ENCODE measurements at regions not wholly inside any gene's neighbourhood (a gene's known extent, or its start where the extent isn't known, plus 50 kb on each side); places are given as distances from the start of the nearest gene placed in this dataset.

DNA sequence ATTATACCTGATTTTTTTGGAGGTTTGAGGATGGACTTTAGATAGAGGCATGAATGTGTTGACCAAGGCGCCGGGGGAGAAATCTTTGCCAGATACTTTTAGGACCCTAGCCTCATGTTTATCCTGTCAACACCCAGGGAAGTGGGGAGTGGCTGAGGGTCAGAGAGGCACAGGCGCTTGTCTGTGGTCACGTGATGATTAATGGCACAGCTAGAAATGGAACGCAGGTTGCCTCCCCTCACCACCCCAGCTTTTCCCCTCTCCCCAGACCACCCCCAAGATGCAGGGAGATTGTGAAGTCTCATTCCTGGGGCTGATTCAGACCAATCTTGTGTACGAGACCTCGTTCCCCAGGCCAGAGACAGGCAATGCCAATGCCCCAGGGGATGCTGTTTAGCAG lies 218.4 kb upstream of the LINGO1 start:
- POLR2A ChIA-PET: no interaction called here
- DNase-seq: no peak
- Mint-ChIP-seq H3K27ac (no peak overlapping the region), H3K36me3 (ENCODE audit: low read depth) (no peaks in the 10 kb centered on the region), H3K27me3 (peaks cover 46% of the 10 kb centered on the region), H3K9me3 (no peaks in the 10 kb centered on the region), H3K4me1 (no peaks in the 10 kb centered on the region), H3K4me3 (no peak overlapping the region)
- CTCF ChIA-PET: no interaction called here

- CTCF ChIA-PET: no interaction called here
- no peaks in the 10 kb centered on the region for H3K9me3 Mint-ChIP-seq
- H3K4me3 Mint-ChIP-seq: no peak overlapping the region
- H3K36me3 Mint-ChIP-seq (ENCODE audit: low read depth): no peaks in the 10 kb centered on the region
- POLR2A ChIA-PET: no interaction called here
- H3K27me3 Mint-ChIP-seq: peaks cover 37% of the 10 kb centered on the region
- no peak for DNase-seq
- no peak overlapping the region for H3K27ac Mint-ChIP-seq
- H3K4me1 Mint-ChIP-seq: no peaks in the 10 kb centered on the region
Observed at GRCh38 chr15:77846986-77847385, 214.3 kb upstream of the LINGO1 start.

GRCh38 chr15:77846360-77846759 lies 213.6 kb upstream of the LINGO1 start:
- peaks cover 34% of the 10 kb centered on the region for H3K27me3 Mint-ChIP-seq
- H3K9me3 Mint-ChIP-seq: no peaks in the 10 kb centered on the region
- POLR2A ChIA-PET: no interaction called here
- CTCF ChIA-PET: no interaction called here
- DNase-seq: no peak
- H3K27ac Mint-ChIP-seq: no peak overlapping the region
- H3K4me1 Mint-ChIP-seq: no peaks in the 10 kb centered on the region
- no peak overlapping the region for H3K4me3 Mint-ChIP-seq
- H3K36me3 Mint-ChIP-seq (ENCODE audit: low read depth): no peaks in the 10 kb centered on the region

- ChIA-PET CTCF (no interaction called here), POLR2A (no interaction called here)
- Mint-ChIP-seq H3K27ac (no peak overlapping the region), H3K4me3 (no peak overlapping the region), H3K4me1 (no peaks in the 10 kb centered on the region), H3K27me3 (peaks cover 29% of the 10 kb centered on the region), H3K36me3 (ENCODE audit: low read depth) (no peaks in the 10 kb centered on the region), H3K9me3 (no peaks in the 10 kb centered on the region)
- no peak for DNase-seq
Observed at GRCh38 chr15:77844798-77845446, 212.2 kb upstream of the LINGO1 start.

DNA sequence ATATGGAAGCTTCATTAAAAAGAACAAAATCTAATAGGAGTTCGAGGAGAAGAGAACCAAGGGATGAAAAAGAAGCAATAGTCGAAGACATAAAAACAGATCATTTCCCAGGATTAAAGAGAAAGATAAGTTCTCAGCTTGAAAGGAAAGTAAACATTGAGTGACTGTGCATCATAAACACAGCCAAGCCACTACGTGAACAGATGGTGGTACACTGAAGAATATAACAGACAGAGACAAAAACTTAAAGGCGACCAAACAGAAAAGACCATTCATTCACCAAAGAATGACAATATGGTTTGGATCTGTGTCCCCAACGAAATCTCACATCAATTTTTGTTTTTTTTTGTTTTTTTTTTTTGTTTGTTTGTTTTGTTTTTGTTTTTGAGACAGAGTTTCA lies 210.8 kb upstream of the LINGO1 start:
- Mint-ChIP-seq H3K27ac (no peak overlapping the region), H3K4me3 (no peak overlapping the region), H3K36me3 (ENCODE audit: low read depth) (no peaks in the 10 kb centered on the region), H3K27me3 (peaks cover 27% of the 10 kb centered on the region), H3K9me3 (no peaks in the 10 kb centered on the region), H3K4me1 (no peaks in the 10 kb centered on the region)
- CTCF ChIA-PET: interaction anchor here (0.7 kb wide), 1 partner anchor 56 kb away, joined by 3 read pairs; no protein-coding TSS in a partner anchor
- POLR2A ChIA-PET: no interaction called here
- DNase-seq: no peak

- DNase-seq: no peak
- no peaks in the 10 kb centered on the region for H3K36me3 Mint-ChIP-seq (ENCODE audit: low read depth)
- no peaks in the 10 kb centered on the region for H3K4me1 Mint-ChIP-seq
- H3K9me3 Mint-ChIP-seq: no peaks in the 10 kb centered on the region
- POLR2A ChIA-PET: no interaction called here
- no peak overlapping the region for H3K27ac Mint-ChIP-seq
- H3K27me3 Mint-ChIP-seq: peaks cover 14% of the 10 kb centered on the region
- CTCF ChIA-PET: no interaction called here
- no peak overlapping the region for H3K4me3 Mint-ChIP-seq
Observed at GRCh38 chr15:77840991-77841775, 208.5 kb upstream of the LINGO1 start.

GRCh38 chr15:77839970-77840905 lies 207.5 kb upstream of the LINGO1 start:
- no peaks in the 10 kb centered on the region for H3K9me3 Mint-ChIP-seq
- H3K36me3 Mint-ChIP-seq (ENCODE audit: low read depth): no peaks in the 10 kb centered on the region
- H3K4me1 Mint-ChIP-seq: no peaks in the 10 kb centered on the region
- no peak overlapping the region for H3K27ac Mint-ChIP-seq
- peaks cover 13% of the 10 kb centered on the region for H3K27me3 Mint-ChIP-seq
- POLR2A ChIA-PET: no interaction called here
- CTCF ChIA-PET: no interaction called here
- no peak overlapping the region for H3K4me3 Mint-ChIP-seq
- DNase-seq: no peak

GRCh38 chr15:77839456-77839855 lies 206.7 kb upstream of the LINGO1 start:
- ChIA-PET POLR2A (no interaction called here), CTCF (no interaction called here)
- no peaks in the 10 kb centered on the region for H3K4me1 Mint-ChIP-seq
- no peak overlapping the region for H3K4me3 Mint-ChIP-seq
- no peaks in the 10 kb centered on the region for H3K9me3 Mint-ChIP-seq
- H3K36me3 Mint-ChIP-seq (ENCODE audit: low read depth): no peaks in the 10 kb centered on the region
- H3K27ac Mint-ChIP-seq: no peak overlapping the region
- peaks cover 13% of the 10 kb centered on the region for H3K27me3 Mint-ChIP-seq
- no peak for DNase-seq

- H3K27me3 Mint-ChIP-seq: peaks cover 13% of the 10 kb centered on the region
- CTCF ChIA-PET: no interaction called here
- no peak for DNase-seq
Observed at GRCh38 chr15:77838595-77838994, 205.9 kb upstream of the LINGO1 start.

GRCh38 chr15:77838061-77838460 lies 205.3 kb upstream of the LINGO1 start:
- H3K4me3 Mint-ChIP-seq: no peak overlapping the region
- no peak for DNase-seq
- CTCF ChIA-PET: no interaction called here
- no peaks in the 10 kb centered on the region for H3K9me3 Mint-ChIP-seq
- POLR2A ChIA-PET: no interaction called here
- H3K27ac Mint-ChIP-seq: no peak overlapping the region
- no peaks in the 10 kb centered on the region for H3K4me1 Mint-ChIP-seq
- H3K36me3 Mint-ChIP-seq (ENCODE audit: low read depth): no peaks in the 10 kb centered on the region
- H3K27me3 Mint-ChIP-seq: peaks cover 13% of the 10 kb centered on the region

More at GRCh38 chr15:77838595-77838994, 205.9 kb upstream of the LINGO1 start:
- H3K27ac Mint-ChIP-seq: no peak overlapping the region
- POLR2A ChIA-PET: no interaction called here
- no peaks in the 10 kb centered on the region for H3K4me1 Mint-ChIP-seq
- H3K36me3 Mint-ChIP-seq (ENCODE audit: low read depth): no peaks in the 10 kb centered on the region
- H3K9me3 Mint-ChIP-seq: no peaks in the 10 kb centered on the region
- H3K4me3 Mint-ChIP-seq: no peak overlapping the region

GRCh38 chr15:77837649-77838025 lies 204.9 kb upstream of the LINGO1 start:
- ChIA-PET POLR2A (no interaction called here), CTCF (no interaction called here)
- no peak overlapping the region for H3K27ac Mint-ChIP-seq

GRCh38 chr15:77836906-77837648 lies 204.4 kb upstream of the LINGO1 start:
- Mint-ChIP-seq H3K27ac (no peak overlapping the region), H3K4me1 (no peaks in the 10 kb centered on the region), H3K36me3 (ENCODE audit: low read depth) (no peaks in the 10 kb centered on the region), H3K9me3 (no peaks in the 10 kb centered on the region), H3K27me3 (peaks cover 13% of the 10 kb centered on the region), H3K4me3 (no peak overlapping the region)
- DNase-seq: no peak
- CTCF ChIA-PET: no interaction called here
- POLR2A ChIA-PET: no interaction called here

More at GRCh38 chr15:77837649-77838025, 204.9 kb upstream of the LINGO1 start:
- H3K36me3 Mint-ChIP-seq (ENCODE audit: low read depth): no peaks in the 10 kb centered on the region
- H3K27me3 Mint-ChIP-seq: peaks cover 13% of the 10 kb centered on the region
- no peak overlapping the region for H3K4me3 Mint-ChIP-seq
- H3K4me1 Mint-ChIP-seq: no peaks in the 10 kb centered on the region
- DNase-seq: no peak
- no peaks in the 10 kb centered on the region for H3K9me3 Mint-ChIP-seq

DNA sequence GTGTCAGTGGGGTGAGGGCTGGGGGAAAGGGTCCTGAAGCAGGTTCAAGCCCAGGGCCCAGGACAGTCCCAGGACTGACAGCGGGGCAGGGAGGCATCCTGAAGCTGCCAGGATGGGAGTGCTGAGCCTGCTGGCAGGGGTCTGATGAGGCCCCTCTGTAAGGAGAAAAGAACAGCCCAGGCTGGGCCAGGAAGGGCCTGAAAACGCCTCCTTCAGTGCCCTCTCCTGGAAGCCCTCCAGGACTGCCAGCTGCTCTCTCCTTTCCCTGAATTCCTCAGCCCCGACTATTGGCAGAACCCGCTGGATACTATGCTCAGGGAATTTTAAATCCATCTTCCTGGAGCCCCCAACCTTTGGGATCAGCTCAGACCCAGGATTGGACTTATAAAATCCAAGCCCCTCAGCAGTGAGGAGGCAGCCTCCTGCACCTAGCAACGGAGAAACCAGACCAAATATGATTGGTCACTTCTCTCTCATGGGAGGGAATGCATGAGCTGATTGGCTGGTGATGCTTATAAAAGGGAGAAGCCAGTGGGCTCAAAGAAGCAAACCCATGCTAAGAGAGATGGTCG lies 203.5 kb upstream of the LINGO1 start:
- CTCF ChIA-PET: no interaction called here
- DNase-seq: no peak
- no peak overlapping the region for H3K4me3 Mint-ChIP-seq
- no peaks in the 10 kb centered on the region for H3K4me1 Mint-ChIP-seq
- H3K9me3 Mint-ChIP-seq: no peaks in the 10 kb centered on the region
- no peak overlapping the region for H3K27ac Mint-ChIP-seq
- POLR2A ChIA-PET: no interaction called here
- peaks cover 13% of the 10 kb centered on the region for H3K27me3 Mint-ChIP-seq
- H3K36me3 Mint-ChIP-seq (ENCODE audit: low read depth): no peaks in the 10 kb centered on the region
